OCI-LY1 (cell line): ENCODE measurements at regions not wholly inside any gene's neighbourhood (a gene's known extent, or its start where the extent isn't known, plus 50 kb on each side); places are given as distances from the start of the nearest gene placed in this dataset.

ENCODE experiments used
- H2AFZ ChIP-seq: fragments of 200-600 bp; sonication (generic), shearing (Covaris generic); 2 replicates; pipeline ENCODE4 v1.6.0; 2014; ENCODE audit warnings: antibody characterized with exemption, mild to moderate bottlenecking, low read length
- H3F3A ChIP-seq: fragments of 200-600 bp; sonication (generic), shearing (Covaris generic); 2 replicates; pipeline ENCODE4 v1.6.0; 2014; ENCODE audit warnings: mild to moderate bottlenecking, antibody characterized with exemption, low read length, moderate library complexity; ENCODE audit not compliant: insufficient read depth
- H3K27ac ChIP-seq: fragments of 200-600 bp; sonication (generic); 2 replicates; pipeline ENCODE4 v1.5.1; 2014; ENCODE audit warnings: low read length, mixed run types, mild to moderate bottlenecking, low read depth; ENCODE audit not compliant: poor library complexity, severe bottlenecking
- H3K27me3 ChIP-seq: fragments of 200-600 bp; sonication (generic); 2 replicates; pipeline ENCODE4 v1.6.0; 2014; ENCODE audit warnings: antibody characterized with exemption, mild to moderate bottlenecking, low read length, moderate library complexity; ENCODE audit not compliant: insufficient read depth
- H3K36me3 ChIP-seq: fragments of 200-600 bp; sonication (generic); 2 replicates; pipeline ENCODE4 v1.6.1; 2014; ENCODE audit warnings: mild to moderate bottlenecking, antibody characterized with exemption, low read length, moderate library complexity, mixed read lengths; ENCODE audit not compliant: insufficient read depth
- H3K4me1 ChIP-seq: fragments of 200-600 bp; sonication (generic); 2 replicates; pipeline ENCODE4 v1.5.1; 2014; ENCODE audit warnings: mild to moderate bottlenecking, low read length, moderate library complexity; ENCODE audit not compliant: insufficient read depth, severe bottlenecking
- H3K4me2 ChIP-seq: fragments of 200-600 bp; sonication (generic), shearing (Covaris generic); 2 replicates; pipeline ENCODE4 v1.6.1; 2014; ENCODE audit warnings: low read length
- H3K4me3 ChIP-seq: fragments of 200-600 bp; sonication (generic); 2 replicates; pipeline ENCODE4 v1.5.1; 2014; ENCODE audit warnings: low read length, low read depth, mild to moderate bottlenecking, mixed read lengths; ENCODE audit not compliant: poor library complexity, severe bottlenecking
- H3K79me2 ChIP-seq: fragments of 200-600 bp; shearing (Covaris generic); 2 replicates; pipeline ENCODE4 v1.6.1; 2016; ENCODE audit warnings: mixed run types, low read length, mixed read lengths; ENCODE audit not compliant: insufficient read depth
- H3K9ac ChIP-seq: fragments of 200-600 bp; sonication (generic), shearing (Covaris generic); 2 replicates; pipeline ENCODE4 v1.6.1; 2014; ENCODE audit warnings: mild to moderate bottlenecking, low read length, mixed read lengths
- H3K9me2 ChIP-seq: fragments of 200-600 bp; sonication (generic), shearing (Covaris generic); 2 replicates; pipeline ENCODE4 v1.6.1; 2014; ENCODE audit warnings: low read depth, mild to moderate bottlenecking, low read length, mixed read lengths
- H3K9me3 ChIP-seq: fragments of 200-600 bp; shearing (Covaris generic); 2 replicates; pipeline ENCODE4 v1.6.1; 2014; ENCODE audit warnings: low read length, mixed read lengths
- H4K20me1 ChIP-seq: fragments of 200-600 bp; sonication (generic), shearing (Covaris generic); 2 replicates; pipeline ENCODE4 v1.6.0; 2016; ENCODE audit warnings: mild to moderate bottlenecking, low read length; ENCODE audit not compliant: insufficient read depth
- CTCF ChIP-seq: fragments of 200-600 bp; sonication (generic), shearing (Covaris generic); IDR thresholded peaks from 2 replicates; pipeline ENCODE4 v1.5.1; 2017; ENCODE audit warnings: mild to moderate bottlenecking, antibody characterized with exemption, low read length, moderate library complexity, mixed read lengths
- EZH2 ChIP-seq: fragments of 200-600 bp; sonication (generic), shearing (Covaris generic); IDR thresholded peaks from 2 replicates; pipeline ENCODE4 v1.8.0; 2017; ENCODE audit warnings: borderline replicate concordance, mixed run types, mild to moderate bottlenecking, antibody characterized with exemption, low read length, moderate library complexity, mixed read lengths

GRCh38 chr14:43651896-43652295, 855.2 kb downstream of the FSCB start:
- TF ChIP-seq EZH2 = no peak
- TF ChIP-seq CTCF = no peak
- H3K9ac ChIP-seq = no peak overlapping the region
- peaks cover 8% of the 10 kb centered on the region for H3K4me1 ChIP-seq
- no peaks in the 10 kb centered on the region for H3K36me3 ChIP-seq
- H3K27me3 ChIP-seq = no peaks in the 10 kb centered on the region
- H3K4me2 ChIP-seq = no peak overlapping the region
- H3K27ac ChIP-seq = no peak overlapping the region
- no peaks in the 10 kb centered on the region for H3K9me3 ChIP-seq
- H2AFZ ChIP-seq = no peak overlapping the region
- no peaks in the 10 kb centered on the region for H3K79me2 ChIP-seq
- H3F3A ChIP-seq = no peaks in the 10 kb centered on the region
- H4K20me1 ChIP-seq = no peaks in the 10 kb centered on the region
- no peak overlapping the region for H3K4me3 ChIP-seq
- H3K9me2 ChIP-seq = no peaks in the 10 kb centered on the region

- Histone ChIP-seq H3K9ac (no peak overlapping the region), H3K9me2 (no peaks in the 10 kb centered on the region), H3F3A (no peaks in the 10 kb centered on the region), H3K27ac (no peak overlapping the region), H3K27me3 (no peaks in the 10 kb centered on the region), H3K79me2 (no peaks in the 10 kb centered on the region), H3K4me3 (no peak overlapping the region), H2AFZ (no peak overlapping the region), H3K4me2 (no peak overlapping the region), H4K20me1 (no peaks in the 10 kb centered on the region), H3K9me3 (no peaks in the 10 kb centered on the region), H3K36me3 (no peaks in the 10 kb centered on the region), H3K4me1 (peaks cover 8% of the 10 kb centered on the region)
- TF ChIP-seq EZH2 (no peak), CTCF (no peak)
These were observed 855.8 kb downstream of the FSCB start for GRCh38 chr14:43651185-43651787.

GRCh38 chr14:43649508-43649907, 857.6 kb downstream of the FSCB start:
- no peaks in the 10 kb centered on the region for H4K20me1 ChIP-seq
- H3K4me1 ChIP-seq = peaks cover 8% of the 10 kb centered on the region
- H3K9ac ChIP-seq = no peak overlapping the region
- H2AFZ ChIP-seq = no peak overlapping the region
- H3K27ac ChIP-seq = no peak overlapping the region
- no peaks in the 10 kb centered on the region for H3F3A ChIP-seq
- H3K4me2 ChIP-seq = no peak overlapping the region
- H3K27me3 ChIP-seq = no peaks in the 10 kb centered on the region
- no peaks in the 10 kb centered on the region for H3K9me3 ChIP-seq
- H3K9me2 ChIP-seq = no peaks in the 10 kb centered on the region
- no peaks in the 10 kb centered on the region for H3K79me2 ChIP-seq
- H3K36me3 ChIP-seq = no peaks in the 10 kb centered on the region
- no peak for TF ChIP-seq CTCF
- no peak for TF ChIP-seq EZH2
- H3K4me3 ChIP-seq = no peak overlapping the region
